CD4-positive, alpha-beta T cell treated with Interleukin-4 for 4 hours (primary cell): ENCODE measurements at regions not wholly inside any gene's neighbourhood (a gene's known extent, or its start where the extent isn't known, plus 50 kb on each side); places are given as distances from the start of the nearest gene placed in this dataset.

Experiments
- DNase-seq: peaks from one replicate; pipeline ENCODE4 v3.0.0-alpha.2; 2020

DNA sequence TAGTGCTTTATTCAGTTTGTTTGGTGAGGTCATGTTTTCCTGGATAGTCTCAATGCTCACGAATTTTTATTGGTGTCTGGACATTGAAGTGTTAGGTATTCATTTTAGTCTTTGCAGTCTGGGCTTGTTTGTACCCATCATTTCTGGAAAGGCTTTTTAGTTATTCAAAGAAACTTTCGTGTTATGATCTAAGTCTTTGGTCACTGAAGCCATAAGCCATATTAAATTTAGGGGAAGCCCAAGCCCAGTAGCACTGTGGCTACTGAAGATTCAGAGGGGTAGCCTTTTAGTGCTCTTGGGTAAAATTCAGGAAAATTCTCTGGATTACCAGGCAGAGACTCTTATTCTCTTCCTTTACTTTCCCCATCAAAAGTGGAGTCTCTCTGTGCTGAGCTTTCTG lies 56.2 kb upstream of the PEX5L start:
- DNase-seq: no peak

DNA sequence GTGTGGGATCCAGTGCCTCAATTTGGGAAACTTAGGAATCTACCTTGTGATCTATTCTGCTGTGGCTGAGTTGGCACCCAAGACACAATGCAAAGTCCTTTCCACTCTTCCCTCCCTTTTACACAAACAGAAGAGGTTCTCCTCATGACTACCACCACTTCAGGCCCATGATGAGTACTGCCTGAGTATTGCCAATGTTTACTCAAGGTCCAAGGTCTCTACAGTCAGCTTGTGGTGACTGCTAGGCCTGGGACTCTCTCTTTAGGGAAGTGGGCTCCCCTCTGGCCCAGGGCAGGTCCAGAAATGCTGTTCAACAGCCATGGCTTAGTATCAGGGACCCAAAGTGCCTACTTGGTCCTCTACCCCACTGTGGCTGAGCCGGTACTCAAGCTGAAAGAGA lies 56.8 kb upstream of the PEX5L start:
- no peak for DNase-seq

DNA sequence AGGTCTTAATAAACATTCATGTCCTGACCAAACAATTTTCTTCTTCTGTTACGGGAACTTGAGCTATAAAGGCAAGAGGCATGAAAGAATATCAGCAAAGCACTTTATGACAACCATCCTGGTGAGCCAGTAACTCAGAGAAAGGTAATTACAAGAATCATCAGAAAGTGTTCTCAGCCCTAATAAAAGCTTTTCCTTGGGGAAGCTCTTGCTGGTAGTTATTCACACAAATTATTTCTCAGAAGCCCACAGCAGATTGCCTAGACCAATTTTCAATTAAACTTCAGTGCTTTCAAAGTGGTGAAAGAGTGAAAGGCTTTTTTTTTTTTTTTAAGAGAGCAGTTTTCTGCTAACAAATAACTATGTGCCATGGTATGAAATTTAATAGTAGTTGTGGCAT lies 60.9 kb upstream of the PEX5L start:
- DNase-seq: no peak

DNA sequence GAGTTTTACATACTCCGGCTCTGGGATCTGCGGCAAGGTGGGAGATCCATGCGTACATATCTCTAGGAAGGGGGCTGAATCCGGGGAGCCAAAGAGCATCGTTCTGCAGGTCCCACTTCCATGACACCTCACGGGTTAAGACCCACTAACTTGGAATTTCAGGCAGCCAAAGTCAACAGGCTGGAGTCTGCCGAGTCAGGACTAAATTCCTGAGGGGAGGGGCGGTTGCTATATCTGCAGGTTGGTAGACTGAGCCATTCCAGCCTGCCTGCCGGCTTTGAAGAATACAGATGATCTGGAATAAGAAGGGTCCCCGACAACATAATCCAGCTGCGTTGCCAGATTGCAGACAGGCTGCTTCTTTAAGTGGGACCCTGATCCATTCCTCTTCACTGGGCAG lies 65.4 kb upstream of the PEX5L start:
- DNase-seq: no peak

DNA sequence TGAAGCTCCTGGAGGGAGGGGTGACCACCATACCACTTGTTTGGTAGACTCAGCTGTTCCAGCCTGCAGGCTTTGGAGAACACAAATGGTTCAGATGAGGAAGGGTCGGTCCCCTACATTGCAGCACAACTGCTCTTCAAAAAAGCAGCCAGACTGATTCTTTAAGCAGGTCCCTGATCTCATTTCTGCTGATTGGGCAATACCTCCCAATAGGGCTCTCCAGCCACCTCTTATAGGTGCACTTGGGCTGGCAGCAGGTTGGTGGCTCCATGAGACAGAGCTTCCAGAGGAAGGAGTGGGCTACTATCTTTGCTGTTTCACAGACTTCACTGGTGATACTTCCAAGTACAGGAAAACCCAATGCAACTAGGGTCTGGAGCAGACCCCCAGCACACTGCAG lies 65.9 kb upstream of the PEX5L start:
- DNase-seq: no peak

DNA sequence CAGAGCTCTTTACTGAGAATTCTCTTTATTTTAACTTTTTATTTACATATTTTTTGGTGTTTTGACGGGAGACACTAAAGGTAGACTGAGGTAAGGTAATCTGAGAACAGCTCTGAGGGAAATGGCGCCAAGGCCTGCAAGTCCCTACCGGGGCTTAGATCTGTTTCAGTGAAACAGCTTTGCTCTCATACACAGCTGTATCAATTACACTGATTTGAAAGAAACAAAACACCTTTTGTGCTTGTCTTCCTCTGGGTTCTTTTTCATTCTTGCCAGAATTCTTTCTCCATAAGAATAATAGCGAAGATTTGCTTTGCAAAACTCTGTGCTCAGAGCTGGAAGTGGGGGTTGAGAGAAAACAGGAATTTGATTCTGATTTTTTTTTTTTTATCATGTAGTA lies 79.5 kb upstream of the PEX5L start:
- no peak for DNase-seq

DNA sequence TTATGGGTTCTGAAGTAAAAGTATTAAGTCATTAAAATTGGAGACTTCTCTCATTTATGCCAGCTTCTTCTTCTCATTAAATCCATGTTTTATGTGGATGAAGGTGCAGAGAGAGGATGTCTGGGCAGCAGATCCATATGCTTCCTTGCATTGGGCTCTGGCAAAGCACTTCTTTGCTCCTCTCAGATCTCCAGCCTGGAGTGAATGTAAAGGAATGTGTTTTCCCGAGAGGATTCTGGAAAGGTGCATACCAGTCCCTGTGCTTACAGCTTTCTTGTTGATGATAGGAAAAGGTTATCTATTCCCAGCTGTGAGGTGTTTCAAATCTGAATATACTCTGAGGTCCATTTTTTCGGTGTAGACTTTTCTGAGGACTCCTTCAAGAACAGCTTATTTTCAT lies 79.9 kb upstream of the PEX5L start:
- no peak for DNase-seq

DNA sequence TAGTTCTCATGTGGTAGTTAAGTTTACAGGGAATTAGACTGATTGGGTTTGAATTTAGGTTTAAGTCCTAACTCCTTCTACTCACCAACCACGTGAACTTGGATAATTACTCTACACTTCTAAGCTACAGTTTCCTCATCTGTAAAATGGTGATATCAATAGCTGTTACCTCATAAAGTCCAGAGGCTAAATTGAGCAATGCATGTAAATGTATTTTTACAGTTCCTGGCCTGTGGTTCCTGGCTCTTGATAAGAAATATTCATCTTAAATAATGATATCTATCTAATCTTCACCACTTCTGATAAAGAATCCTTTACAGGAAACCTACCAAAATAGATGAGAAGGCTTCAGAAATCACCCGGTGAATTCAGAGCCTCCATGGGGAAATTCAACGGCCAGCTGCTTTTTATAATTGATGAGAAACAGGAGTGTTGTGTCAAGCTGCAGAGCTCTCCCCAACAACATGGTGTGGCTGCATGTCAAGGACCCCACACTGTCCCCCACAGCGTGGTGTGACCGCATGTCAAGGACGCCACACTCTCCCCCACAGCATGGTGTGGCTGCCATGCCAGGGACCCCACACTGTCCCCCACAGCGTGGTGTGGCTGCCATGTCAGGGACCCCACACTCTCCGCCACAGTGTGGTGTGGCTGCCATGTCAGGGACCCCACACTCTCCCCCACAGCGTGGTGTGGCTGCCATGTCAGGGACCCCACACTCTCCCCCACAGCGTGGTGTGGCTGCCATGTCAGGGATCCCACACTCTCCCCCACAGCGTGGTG lies 80.8 kb upstream of the PEX5L start:
- no peak for DNase-seq

DNA sequence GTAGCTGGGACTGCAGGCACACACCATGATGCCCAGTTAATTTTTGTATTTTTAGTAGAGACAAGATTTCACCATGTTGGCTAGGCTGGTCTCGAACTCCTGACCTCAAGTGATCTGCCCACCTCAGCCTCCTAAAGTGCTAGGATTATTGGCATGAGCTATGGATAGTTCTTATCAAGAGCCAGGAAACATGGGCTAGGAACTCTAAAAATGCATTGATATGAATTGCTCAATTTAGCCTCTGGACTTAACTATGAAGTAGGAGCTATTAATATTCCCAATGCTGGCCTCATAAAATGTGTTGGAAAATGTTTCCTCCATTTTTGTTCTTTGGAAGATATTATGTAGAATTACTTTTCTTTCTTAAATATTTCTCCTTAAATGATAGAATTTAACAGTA lies 82.8 kb upstream of the PEX5L start:
- DNase-seq: no peak

DNA sequence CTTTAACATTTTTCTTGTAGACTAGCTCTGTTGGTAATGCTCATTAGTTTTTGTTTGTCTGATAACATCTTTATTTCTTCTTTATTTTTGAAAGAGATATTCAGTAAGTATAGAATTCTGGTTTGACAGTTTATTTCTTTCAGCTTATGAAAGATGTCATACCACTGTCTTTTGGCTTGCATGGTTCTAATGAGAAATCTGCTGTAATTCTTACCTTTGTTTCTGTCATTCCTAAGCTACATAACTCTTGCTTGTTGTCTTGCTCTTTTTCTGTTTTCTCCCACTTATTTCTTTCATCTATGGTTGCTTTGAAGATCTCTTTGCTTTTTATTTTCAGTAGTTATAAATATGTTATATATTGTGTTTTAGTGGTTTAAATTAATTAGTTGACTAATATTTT lies 87.2 kb upstream of the PEX5L start:
- DNase-seq: no peak

DNA sequence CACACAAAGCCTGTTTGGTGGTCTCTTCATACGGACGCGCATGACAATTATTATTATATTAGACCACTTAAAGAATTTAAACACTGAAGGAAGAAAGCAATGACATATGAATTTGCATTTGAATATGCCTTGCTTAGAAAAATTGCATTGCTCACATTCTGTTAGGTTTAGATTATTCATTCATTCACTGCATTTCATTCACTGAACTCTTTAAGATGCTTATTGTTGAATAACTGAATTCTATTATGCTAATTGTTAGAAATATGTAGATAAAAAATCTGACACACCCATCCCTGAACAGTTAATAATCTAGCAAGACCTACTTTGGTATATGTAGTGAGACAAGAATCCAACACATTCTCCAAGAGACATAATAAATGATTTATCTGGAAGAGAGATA lies 94.4 kb upstream of the PEX5L start:
- DNase-seq: no peak

DNA sequence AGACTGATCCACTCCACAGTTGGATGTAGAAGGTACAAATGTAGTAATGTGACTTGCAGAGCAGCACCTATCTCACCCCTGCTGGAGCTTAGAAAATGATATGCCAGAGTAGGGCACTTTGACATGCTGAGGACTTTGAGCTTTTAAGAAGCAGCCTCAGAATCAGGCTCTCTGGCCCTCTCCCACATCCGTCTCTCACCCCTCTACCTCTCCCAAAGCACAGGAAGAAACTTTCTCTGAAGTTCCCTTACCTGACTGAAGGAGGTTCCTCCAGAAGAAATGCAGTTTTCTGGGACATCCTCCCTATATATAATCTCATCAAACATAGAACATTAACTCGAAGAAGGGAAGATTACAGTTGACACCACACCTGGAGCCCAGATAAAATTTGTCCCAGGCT lies 98.4 kb upstream of the PEX5L start:
- DNase-seq: no peak

DNA sequence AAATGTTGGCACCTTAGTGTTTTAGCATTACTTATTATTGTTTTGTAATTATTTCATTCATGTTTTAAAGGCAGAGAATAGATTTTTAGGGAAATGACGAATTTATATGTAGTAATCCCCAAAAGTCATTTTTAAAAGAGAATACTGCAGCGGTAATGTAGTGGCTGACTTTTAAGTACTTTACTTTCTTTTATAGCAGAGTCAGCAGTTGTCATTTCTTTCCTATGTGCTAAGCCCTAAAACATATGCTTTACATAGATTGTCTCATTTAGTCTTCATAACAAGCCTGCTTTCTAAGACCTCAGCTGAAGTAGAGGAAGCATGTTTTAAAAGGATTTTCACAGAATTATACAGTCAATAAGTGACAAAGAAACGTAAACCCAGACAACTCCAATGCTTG lies 102.1 kb upstream of the PEX5L start:
- no peak for DNase-seq

DNA sequence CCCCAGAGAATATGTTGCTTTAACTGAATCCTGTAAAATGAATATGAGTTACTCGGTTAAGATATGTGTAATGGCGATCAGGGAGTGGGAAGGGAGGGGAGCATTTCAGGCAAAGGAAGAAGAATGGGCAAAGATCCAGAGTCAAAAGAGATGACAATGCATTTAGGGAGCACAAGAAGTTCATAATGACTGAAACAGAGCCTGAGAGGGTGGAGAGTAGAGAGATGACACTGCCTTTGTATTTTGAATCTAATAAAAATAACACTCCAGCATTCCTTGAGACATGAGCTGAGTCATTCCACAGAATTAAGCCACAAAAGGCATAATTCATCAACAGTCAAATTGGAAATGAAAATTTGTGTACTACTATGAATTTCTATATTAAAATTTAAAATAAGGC lies 105.3 kb upstream of the PEX5L start:
- no peak for DNase-seq

DNA sequence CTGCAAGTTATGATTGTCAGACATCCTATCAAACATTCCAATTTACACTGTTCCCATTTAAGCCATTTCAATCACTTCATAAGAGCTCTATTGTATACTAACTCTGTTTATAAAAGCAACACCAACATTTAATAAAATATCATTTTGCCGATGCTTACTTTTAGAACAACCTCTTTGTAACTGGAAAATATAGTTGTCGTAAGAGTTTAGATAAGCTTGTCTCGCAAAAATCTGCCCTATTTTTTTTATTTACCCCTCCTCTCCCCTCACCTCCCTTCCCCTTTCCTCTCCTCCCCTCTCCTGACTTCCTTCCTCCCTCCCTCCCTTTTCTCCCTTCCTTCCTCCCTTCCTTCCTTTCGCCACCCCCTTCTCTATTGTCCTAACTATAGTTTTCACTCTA lies 105.7 kb upstream of the PEX5L start:
- DNase-seq: no peak

DNA sequence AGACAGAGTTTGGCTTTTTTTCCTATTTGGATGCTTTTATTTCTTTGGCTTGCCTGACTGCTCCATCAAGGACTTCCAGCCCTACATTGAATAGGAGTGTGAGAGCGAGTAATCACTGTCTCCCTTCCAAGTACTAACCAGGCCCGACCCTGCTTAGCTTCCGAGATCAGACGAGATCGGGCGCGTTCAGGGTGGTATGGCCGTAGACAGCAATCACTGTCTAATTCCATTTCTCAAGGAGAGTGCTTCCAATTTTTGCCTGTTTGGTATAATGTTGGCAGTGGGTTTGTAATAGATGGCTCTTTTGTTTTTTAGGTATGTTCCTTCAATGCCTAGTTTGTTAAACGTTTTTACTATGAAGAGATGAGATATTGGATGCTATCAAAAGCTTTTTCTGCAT lies 125.0 kb upstream of the PEX5L start:
- DNase-seq: no peak

DNA sequence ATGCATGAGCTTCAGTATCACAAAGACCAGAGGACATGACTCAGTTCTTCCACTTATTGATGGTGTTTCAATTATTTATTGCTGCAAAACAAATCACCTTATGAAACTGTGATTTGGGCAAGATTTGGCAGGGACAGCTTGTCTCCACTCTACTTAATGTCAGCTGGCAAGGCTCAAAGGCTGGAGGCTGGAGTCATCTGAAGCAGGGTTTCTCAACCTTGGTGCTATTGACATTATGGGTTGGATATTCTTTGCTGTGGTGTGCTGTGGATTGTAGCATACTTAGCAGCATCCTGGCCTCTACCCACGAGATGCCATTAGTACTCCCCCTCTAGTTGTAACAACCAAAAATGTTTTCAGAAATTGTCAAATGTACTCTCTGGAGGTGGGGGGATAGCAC lies 138.8 kb upstream of the PEX5L start:
- DNase-seq: no peak

DNA sequence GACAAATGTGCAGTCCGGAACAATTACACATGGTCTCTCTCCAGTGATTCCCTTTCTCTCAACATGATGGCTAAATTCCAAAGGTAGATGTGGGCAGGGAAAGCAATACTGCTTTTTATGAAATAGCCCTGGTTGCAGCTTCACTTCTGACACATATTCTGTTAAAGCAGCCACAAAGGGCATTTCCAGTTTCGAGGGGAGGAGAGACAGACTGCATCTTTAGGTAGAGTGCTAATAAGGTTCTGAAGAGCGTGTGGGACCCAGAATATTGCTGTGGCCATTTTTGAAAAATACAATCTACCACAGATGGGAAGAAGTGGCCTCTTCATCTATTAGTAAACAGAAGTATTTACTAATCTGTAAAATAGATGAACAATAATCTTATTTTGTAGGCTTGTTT lies 139.3 kb upstream of the PEX5L start:
- DNase-seq: no peak

DNA sequence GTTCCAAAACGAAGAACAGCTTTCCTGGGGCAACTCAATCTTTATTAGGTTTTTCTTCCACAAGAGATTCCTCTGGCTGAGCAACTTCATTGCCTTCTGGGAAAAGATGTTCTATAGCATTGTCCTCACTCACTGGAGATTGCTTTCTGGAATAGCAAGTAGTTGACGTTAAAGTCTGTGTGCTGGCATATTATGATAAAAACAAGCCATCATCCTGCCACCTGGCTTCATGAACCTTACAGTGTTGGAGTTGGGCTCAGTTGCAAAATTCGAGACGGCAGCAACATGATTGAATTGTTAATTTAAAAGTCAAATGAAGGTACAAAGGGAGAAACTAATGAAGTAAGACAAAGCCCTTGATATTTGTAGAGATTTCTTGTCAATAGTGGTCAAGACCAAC lies 140.5 kb upstream of the PEX5L start:
- no peak for DNase-seq

DNA sequence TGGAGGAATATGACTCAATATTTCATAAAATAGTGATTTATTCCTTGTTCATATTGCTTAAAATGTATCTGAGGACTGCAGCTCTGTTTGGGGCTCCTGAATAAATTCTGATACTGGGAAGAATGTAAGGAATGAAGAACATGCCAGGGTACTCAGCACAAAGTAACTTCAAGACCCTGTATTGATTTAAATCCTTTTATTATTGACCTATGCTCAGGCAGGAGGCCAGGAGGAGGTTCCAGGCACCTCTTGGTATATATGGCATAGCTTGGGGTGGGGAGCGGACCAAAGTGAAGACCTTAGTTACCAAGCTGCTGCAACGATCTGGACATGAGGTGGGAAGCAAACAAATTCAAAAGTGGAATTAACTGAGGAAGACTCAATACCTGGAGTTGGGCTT lies 142.8 kb upstream of the PEX5L start:
- no peak for DNase-seq

DNA sequence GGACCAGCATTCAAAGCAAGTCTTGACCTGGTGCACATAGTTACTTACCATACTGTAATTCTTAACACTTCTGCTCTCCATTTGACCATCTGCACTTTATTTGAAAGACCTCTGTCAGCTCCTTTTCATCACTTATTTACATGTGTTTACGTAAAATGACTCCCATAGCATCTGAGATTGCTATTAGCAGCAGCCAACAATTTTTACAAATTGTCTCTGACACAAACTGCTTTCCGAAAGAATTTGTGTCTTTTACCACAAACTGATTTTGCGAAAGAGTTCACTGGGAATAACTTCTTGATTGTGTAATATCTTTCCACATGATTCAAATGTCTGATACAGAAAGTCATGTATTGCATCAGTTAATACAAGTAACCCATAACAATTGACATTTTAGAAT lies 144.1 kb upstream of the PEX5L start:
- DNase-seq: no peak

DNA sequence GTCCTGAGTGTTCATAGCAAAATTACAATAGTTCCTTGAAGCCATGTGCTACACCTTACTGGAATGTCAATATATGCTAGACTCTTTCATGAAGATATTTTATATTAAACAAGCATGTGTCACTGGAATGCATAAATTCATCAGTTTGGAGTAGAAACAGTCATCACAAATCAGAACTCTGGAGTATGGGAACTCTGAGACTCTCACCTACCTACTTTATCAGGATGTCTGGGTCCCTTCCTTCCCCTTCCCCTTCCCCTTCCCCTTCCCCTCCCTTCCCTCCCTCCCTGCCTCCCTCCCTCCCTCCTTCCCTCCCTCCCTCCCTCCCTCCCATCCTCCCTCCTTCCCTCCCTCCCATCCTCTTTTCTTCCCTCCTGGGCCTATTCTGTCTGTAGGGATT lies 144.7 kb upstream of the PEX5L start:
- no peak for DNase-seq

DNA sequence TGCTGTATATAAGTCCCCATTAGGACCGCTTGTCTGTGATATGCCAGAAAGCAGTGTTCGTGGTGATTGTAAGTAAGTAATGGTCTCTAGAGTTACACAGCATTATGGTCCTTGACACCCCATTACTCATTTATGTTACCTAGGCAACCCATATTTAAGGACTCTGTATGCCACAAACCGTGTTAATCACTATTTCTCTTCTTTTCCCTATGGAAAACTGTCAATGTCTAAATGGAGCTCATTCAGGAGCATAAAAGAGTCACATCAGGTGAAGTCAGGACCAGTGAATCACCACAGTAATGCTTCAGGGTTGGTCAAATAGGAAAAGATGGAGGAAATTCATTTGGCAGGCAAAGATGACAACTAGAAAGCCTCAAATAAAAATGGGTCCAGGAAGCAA lies 146.6 kb upstream of the PEX5L start:
- DNase-seq: no peak

DNA sequence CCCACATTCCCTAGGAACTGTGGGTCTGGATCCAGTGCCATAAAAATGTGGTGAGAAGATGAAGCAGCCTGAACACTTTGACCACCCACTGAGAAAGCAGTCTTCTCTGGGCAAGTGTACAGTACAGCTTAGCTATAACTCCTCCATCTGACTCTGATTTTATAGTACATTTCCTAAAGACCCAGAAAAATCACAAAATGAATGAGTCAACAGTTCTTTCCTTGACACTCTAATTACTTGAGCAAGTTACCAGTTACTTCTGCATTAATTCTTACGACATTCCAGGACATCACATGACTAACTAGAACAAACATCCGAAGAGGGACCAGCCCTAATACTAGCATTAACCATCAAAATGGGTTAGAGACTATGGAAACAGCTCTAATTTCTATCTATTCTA lies 148.1 kb upstream of the PEX5L start:
- DNase-seq: no peak

DNA sequence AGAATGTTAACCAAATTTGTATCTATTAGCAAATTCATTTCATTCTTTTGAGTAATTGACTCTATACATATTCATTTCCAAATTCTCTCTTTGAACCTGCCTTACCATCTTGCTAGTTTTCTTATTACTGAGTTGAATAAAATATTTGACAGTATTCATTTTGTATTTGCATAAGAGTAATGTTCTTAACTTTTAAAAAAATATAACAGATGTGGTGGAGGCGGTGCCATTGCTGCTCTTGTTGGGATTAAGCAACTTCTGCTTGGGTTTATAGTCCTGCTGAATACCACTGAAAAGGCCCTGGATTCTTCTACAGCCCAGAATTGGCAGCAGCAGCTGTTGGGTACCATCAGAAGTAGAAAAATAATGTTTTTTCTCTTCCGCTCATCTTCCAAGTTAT lies 148.9 kb upstream of the PEX5L start:
- DNase-seq: no peak
